ENCODE measurements at regions not wholly inside any gene's neighbourhood (a gene's known extent, or its start where the extent isn't known, plus 50 kb on each side); places are given as distances from the start of the nearest gene placed in this dataset.

DNA sequence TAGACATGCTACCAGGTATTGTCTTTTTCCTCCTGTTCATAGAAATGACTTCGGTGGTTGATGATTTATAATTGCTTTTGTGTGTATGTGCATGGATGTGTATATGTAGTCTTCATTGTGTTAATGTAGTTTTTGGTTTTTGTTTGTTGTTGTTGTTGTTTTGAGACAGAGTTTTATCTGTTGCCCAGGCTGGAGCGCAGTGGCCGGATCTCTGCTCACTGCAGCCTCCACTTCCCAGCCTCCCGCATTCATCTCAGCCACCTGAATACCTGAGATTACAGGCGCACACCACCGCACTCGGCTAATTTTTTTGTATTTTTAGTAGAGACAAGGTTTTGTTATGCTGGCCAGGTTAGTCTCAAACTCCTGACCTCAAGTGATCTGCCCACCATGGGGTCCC, 75.2 kb downstream of the HFE start:
- WGBS, 2 donors: 94 to 95% methylated on average over 7 of the region's 7 CpGs
- DNase-seq (ENCODE audit: low spot score in 2 of 2): no peak
- intact Hi-C loops (cut with DNase I; ENCODE audit: low total_unique reads): no loop called here
- TF ChIP-seq, protein P1, sequence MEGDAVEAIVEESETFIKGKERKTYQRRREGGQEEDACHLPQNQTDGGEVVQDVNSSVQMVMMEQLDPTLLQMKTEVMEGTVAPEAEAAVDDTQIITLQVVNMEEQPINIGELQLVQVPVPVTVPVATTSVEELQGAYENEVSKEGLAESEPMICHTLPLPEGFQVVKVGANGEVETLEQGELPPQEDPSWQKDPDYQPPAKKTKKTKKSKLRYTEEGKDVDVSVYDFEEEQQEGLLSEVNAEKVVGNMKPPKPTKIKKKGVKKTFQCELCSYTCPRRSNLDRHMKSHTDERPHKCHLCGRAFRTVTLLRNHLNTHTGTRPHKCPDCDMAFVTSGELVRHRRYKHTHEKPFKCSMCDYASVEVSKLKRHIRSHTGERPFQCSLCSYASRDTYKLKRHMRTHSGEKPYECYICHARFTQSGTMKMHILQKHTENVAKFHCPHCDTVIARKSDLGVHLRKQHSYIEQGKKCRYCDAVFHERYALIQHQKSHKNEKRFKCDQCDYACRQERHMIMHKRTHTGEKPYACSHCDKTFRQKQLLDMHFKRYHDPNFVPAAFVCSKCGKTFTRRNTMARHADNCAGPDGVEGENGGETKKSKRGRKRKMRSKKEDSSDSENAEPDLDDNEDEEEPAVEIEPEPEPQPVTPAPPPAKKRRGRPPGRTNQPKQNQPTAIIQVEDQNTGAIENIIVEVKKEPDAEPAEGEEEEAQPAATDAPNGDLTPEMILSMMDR (IDR thresholded peaks at IDR 0.05): no peak
- no peak for TF ChIP-seq POLR2A (IDR thresholded peaks at IDR 0.05)
- H3K4me3 ChIP-seq (ENCODE audit: low read depth, poor library complexity, severe bottlenecking): no peak overlapping the region

DNA sequence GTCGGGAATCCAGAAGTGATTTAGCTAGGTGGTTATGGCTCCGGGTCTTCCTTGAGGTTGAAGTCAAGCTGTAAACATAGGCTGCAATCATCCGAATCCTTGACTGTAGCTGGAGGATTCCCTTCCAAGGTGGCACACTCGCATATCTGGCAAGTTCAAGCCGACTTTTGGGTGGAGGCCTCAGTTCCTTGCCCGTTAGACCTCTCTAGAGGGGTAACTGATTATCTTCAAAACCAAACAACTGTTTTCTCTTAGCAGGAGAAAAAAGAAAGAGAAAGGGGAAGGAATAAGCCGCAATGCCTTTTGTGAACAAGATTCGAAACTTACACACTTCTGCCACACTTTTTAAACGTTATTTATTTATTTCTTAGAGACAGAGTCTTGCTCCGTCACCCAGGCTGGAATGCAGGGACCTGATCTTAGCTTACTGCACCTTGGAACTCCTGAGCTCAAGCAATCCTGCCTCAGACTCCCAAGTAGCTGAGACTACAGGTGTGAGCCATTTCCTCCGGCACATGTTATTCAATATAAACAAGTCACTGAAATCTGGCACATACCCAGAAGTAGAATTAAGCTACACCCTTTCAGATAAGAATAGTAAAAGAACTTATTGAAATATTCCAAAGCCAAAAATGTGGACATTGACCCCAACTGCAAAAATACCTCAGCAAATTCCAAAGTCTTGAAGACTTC, 76.3 kb downstream of the HFE start:
- no peak overlapping the region for H3K4me3 ChIP-seq (ENCODE audit: low read depth, poor library complexity, severe bottlenecking)
- intact Hi-C loops (cut with DNase I; ENCODE audit: low total_unique reads): no loop called here
- WGBS, 2 donors: 86 to 87% methylated on average over 11 of the region's 11 CpGs
- TF ChIP-seq, protein P1 (IDR thresholded peaks at IDR 0.05): no peak
- no peak for TF ChIP-seq POLR2A (IDR thresholded peaks at IDR 0.05)
- DNase-seq (ENCODE audit: low spot score in 2 of 2): no peak

DNA sequence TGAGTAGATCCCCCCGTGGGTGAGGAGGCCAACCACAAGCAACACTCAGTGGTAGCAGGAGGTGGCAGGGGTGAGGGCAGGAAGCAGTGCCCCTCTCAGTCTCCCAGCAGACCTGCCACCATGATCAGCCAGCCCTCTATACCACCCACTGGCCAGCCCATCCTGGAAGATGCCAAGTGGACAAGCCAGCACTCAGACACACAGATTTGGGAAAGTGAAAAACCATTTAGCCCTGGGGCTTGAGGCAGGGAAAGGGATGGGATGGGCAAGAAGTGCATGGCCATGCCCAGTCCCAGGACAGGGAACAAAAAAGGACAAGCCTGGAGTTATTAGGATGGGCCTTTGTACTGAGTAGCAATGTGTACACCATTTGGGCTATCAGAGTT, 76.9 kb downstream of the HFE start:
- TF ChIP-seq POLR2A (IDR thresholded peaks at IDR 0.05): no peak
- TF ChIP-seq, protein P1 (IDR thresholded peaks at IDR 0.05): no peak
- intact Hi-C loops (cut with DNase I; ENCODE audit: low total_unique reads): no loop called here
- 67 to 83% methylated on average over 1 of the region's 1 CpG for WGBS, 2 donors
- H3K4me3 ChIP-seq (ENCODE audit: low read depth, poor library complexity, severe bottlenecking): no peak overlapping the region
- no peak for DNase-seq (ENCODE audit: low spot score in 2 of 2)

DNA sequence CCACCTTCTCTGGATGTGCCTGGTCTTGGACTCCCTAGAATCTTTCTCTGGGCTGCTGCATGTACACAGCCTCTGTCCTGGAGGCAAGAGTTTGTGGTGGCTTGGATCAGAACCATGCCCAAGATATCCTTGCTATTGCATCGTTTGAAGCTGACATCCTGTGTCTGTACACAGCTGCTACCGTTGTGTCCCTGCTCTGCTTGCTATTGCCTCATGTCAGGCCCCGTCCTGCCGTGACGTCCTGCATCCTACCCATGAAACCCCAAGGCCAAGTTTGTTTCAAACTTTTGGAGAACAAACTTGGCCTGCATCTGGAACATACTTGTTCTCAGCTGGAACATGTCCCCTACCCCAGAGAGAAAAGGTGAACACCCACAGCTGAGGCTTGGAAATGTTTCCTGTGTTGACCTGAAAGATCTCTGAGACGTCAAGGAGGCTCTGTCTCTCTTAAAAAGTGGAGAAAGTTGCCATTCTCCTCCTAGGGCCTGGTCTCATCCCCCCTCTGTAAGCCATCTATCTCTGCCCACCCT, 78.1 kb downstream of the HFE start:
- intact Hi-C loops (cut with DNase I; ENCODE audit: low total_unique reads): no loop called here
- H3K4me3 ChIP-seq (ENCODE audit: low read depth, poor library complexity, severe bottlenecking): no peak overlapping the region
- whole genome bisulfite sequencing, 2 donors: 78 to 85% methylated on average over 6 of the region's 6 CpGs
- DNase-seq (ENCODE audit: low spot score in 2 of 2): no peak
- TF ChIP-seq, protein P1 (IDR thresholded peaks at IDR 0.05): no peak
- no peak for TF ChIP-seq POLR2A (IDR thresholded peaks at IDR 0.05)

DNA sequence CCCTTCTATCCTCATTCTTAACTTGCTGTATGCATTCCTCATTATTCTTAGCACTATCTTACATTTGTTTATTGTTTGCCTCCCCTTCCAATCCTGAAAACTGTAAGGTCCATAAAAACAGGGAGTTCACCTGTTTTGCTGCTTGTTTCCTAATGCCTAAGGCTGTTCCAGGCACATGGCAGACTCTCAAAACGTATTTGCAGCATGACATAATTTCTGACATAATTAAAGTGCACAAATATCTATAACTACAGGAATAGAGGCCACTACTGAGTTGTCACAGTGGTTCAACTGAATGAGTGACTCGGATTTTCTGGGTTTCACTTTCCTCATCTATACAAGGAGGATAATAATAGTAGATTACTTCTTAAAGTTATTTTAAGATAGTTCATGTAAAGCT, 83.0 kb downstream of the HFE start:
- intact Hi-C loops (cut with DNase I; ENCODE audit: low total_unique reads): no loop called here

More for the DNA sequence above, 83.0 kb downstream of the HFE start:
- H3K4me3 ChIP-seq (ENCODE audit: low read depth, poor library complexity, severe bottlenecking): no peak overlapping the region
- TF ChIP-seq, protein P1 (IDR thresholded peaks at IDR 0.05): no peak
- no peak for TF ChIP-seq POLR2A (IDR thresholded peaks at IDR 0.05)
- DNase-seq (ENCODE audit: low spot score in 2 of 2): no peak
- WGBS, 2 donors: 31 to 43% methylated on average over 2 of the region's 2 CpGs
